HL-60 (cell line): ENCODE measurements at regions not wholly inside any gene's neighbourhood (a gene's known extent, or its start where the extent isn't known, plus 50 kb on each side); places are given as distances from the start of the nearest gene placed in this dataset.

Experiments used
- CTCF ChIP-seq: IDR thresholded peaks from one replicate; pipeline ENCODE4 v1.5.1; 2011; ENCODE audit warnings: low read length, control low read depth, inconsistent platforms; ENCODE audit not compliant: insufficient read depth
- GABPA ChIP-seq: IDR thresholded peaks from 2 replicates; pipeline ENCODE4 v1.6.1; 2012; ENCODE audit warnings: low read depth
- POLR2AphosphoS5 ChIP-seq: IDR thresholded peaks from 2 replicates; pipeline ENCODE4 v1.6.1; 2012; ENCODE audit warnings: low read depth
- REST ChIP-seq: IDR thresholded peaks from 2 replicates; pipeline ENCODE4 v1.6.1; 2012; ENCODE audit warnings: low read depth; ENCODE audit not compliant: insufficient replicate concordance

GRCh38 chr13:80157261-80157932, 183.5 kb downstream of the SPRY2 start:
- no peak for TF ChIP-seq CTCF
- no peak for TF ChIP-seq REST
- no peak for TF ChIP-seq GABPA
- TF ChIP-seq POLR2AphosphoS5: no peak
